ENCODE measurements at regions not wholly inside any gene's neighbourhood (a gene's known extent, or its start where the extent isn't known, plus 50 kb on each side); places are given as distances from the start of the nearest gene placed in this dataset.

- Histone ChIP-seq H3K18ac (ENCODE audit: insufficient read length, low read depth, low read length) (no peak overlapping the region), H2BK15ac (ENCODE audit: low read depth, low read length) (no peak overlapping the region), H3K27ac (ENCODE audit: insufficient read length, low read depth, low read length) (no peak overlapping the region), H3K4me2 (ENCODE audit: insufficient read depth, insufficient read length, low read length) (no peak overlapping the region), H3K4ac (ENCODE audit: low read depth, low read length) (no peak overlapping the region), H2BK12ac (ENCODE audit: insufficient read length, low read depth, low read length) (no peak overlapping the region), H4K5ac (ENCODE audit: insufficient read length, low read depth, low read length) (no peak overlapping the region), H4K91ac (ENCODE audit: insufficient read length, low read depth, low read length) (no peak overlapping the region), H3T11ph (ENCODE audit: low read length) (no peak overlapping the region), H2AK5ac (ENCODE audit: insufficient read length, low read length) (no peak overlapping the region), H2BK5ac (ENCODE audit: insufficient read length, low read length) (no peak overlapping the region), H3K4me1 (ENCODE audit: insufficient read depth, low read length) (no peaks in the 10 kb centered on the region), H3K9ac (ENCODE audit: extremely low read depth, insufficient read length, low read length) (no peak overlapping the region), H3K14ac (ENCODE audit: insufficient read depth, low read length) (no peak overlapping the region), H4K8ac (replicated peaks; ENCODE audit: insufficient read length, low read depth, low read length) (no peak overlapping the region), H3K56ac (ENCODE audit: insufficient read length, low read depth, low read length) (no peak overlapping the region), H3K23ac (ENCODE audit: insufficient read length, low read depth, low read length) (no peak overlapping the region), H2BK120ac (ENCODE audit: low read depth, low read length, poor library complexity, severe bottlenecking) (no peak overlapping the region), H3K79me2 (ENCODE audit: insufficient read depth, low read length) (no peaks in the 10 kb centered on the region), H3K23me2 (ENCODE audit: insufficient read length, low read depth, low read length, poor library complexity, severe bottlenecking) (no peaks in the 10 kb centered on the region), H2AFZ (ENCODE audit: low read length) (no peak overlapping the region), H4K20me1 (ENCODE audit: control insufficient read depth, insufficient read depth, insufficient read length) (no peaks in the 10 kb centered on the region), H3K79me1 (ENCODE audit: insufficient read depth, low read depth, low read length, poor library complexity, severe bottlenecking) (no peaks in the 10 kb centered on the region), H3K9me3 (ENCODE audit: control insufficient read depth, low read depth, low read length) (no peaks in the 10 kb centered on the region), H3K27me3 (ENCODE audit: insufficient read depth, low read length) (no peaks in the 10 kb centered on the region), H2BK20ac (ENCODE audit: low read depth, low read length, poor library complexity, severe bottlenecking) (no peak overlapping the region)
- no peak overlapping the region for H3K4me3 Mint-ChIP-seq
- H3K27ac Mint-ChIP-seq: no peak overlapping the region
- DNase-seq: no peak
- peaks cover 1 to 16% (median 3%) of the 10 kb centered on the region in 3 experiments; a peak in 4 of 7 replicates for H3K36me3 Mint-ChIP-seq (ENCODE audit: insufficient read depth in 1 of 3, low read depth in 3 of 3)
- TF ChIP-seq CTCF (conservative IDR thresholded peaks at IDR 0.05): no peak
- no CpG with 5 or more reads among the region's 4 CpGs for WGBS (ENCODE audit: extremely low coverage, insufficient read length, low lambda C conversion rate)
- H3K9me3 Mint-ChIP-seq: peaks cover 8 to 13% of the 10 kb centered on the region in 2 experiments; a peak in 4 of 5 replicates
- H3K27me3 Mint-ChIP-seq (ENCODE audit: low read depth): no peaks in the 10 kb centered on the region; the same call in 1 of the 2 replicates
- H3K4me1 Mint-ChIP-seq: no peaks in the 10 kb centered on the region
Observed at GRCh38 chr2:155043097-155043496, 344.6 kb downstream of the KCNJ3 start.

Data from H9 (cell line).